Epidermal melanocyte (primary cell): ENCODE measurements at regions not wholly inside any gene's neighbourhood (a gene's known extent, or its start where the extent isn't known, plus 50 kb on each side); places are given as distances from the start of the nearest gene placed in this dataset.
A peak's percentile ranks its signal among the peaks of the same experiment; 100 is the strongest.

Experiments used
- DNase-seq: peaks from one replicate; pipeline ENCODE4 v3.0.0; 2011; ENCODE audit warnings: low spot score; ENCODE audit not compliant: insufficient read length

DNA sequence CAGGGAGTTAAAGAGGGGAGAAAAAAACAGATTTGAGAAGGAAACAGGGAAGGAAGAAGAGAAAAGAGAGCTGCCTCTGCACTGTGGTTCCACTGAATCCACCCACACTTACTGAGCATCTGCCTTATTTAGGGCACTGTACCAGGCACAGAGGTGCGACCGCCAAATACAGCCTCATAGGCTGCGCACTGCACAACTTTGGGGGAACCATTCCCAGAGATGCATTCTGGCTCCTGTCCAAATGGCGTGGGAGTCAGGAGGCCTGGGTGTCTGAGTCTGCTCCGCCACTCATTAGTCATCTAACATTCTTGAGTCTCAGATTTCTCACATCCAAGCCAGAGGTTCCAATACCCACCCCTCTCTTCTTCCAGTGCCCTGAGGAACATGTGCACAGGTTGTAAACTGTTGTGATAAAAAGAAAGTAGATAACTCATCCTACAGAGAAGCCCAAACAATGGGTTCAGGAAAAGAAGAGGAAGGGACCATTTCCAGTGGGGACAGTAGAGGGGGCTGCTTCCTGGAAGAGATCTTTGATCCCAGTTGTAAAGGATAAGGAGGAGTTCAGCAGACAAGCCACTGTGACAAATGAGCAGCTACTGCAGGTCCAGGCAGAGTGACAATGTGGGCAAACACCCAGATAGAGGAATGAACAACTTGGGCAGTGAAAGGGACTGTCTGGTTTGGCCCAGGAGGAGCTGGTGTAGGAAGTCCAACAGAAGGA is 254.6 kb downstream of the UACA start:
- no peak for DNase-seq

DNA sequence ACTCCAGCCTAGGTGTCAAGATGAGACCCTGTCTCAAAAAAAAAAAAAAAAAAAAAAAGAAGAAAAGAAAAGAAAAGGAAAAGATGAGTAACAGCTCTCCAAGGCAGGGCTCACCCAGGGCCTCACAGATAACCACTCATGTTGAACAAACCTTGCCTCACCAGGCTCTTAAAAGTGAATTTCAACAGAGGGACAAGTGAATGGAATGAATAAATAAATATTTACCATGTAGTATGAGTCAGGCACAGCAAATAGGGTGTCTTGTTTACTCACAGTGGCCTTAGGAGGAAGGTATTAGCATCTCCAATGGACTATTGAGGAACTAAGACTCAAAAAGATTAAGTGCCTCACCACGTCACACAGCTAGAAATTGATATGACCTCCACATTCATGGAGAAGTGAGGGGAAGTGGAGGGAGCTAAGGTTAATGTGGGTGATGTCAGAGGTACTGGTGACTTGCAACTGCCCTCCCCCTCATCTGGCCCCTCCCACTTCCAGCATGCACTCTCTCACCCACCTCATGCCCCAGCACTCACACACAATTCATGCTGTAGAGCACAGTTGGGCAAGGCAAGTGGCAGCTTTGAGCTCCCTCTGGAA is 255.5 kb downstream of the UACA start:
- DNase-seq, result no peak

DNA sequence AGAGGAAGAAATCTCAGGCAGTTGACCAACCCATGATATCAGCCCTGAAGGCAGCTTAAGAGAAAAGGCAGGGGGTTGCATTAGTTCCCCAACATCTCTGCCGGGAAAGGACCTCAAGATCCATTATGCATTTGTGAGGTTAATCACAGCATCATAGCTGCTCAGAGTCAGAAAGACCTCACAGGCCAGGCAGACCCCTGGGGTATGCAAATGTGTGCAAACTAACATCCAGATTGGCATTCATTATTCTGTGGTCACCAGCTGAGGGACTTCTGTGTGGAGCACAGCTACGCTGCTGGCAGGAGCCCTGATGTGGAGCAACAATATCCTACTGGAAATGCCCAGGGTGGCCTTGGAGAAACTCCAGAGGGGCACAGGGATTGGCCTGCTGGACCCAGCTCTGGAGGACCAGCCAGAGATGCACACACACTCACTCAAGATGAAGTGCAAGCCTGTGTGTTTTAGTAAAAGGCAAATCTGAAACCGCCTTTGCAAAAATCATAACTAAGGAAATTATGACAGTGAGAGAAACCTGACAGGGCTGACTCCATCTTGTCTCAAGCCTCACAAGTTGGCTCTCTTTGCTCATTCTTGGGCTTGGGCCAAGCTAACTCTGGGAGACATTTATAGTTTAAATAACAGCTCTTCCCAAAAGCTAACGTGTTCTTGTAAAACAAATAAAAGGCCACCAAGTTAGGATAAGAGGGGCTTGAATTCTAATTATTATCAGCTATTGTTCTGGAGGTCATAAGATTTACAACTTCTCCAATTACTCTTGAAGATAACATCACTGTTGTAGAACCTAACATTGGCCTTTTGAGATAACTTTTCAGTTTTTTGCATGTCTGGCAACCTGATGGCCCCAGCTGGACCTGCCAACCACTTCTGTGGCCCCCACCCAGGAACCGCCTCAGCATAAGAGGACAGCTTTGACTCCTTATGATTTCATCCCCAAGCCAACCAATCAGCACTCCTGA is 257.1 kb downstream of the UACA start:
- no peak for DNase-seq

DNA sequence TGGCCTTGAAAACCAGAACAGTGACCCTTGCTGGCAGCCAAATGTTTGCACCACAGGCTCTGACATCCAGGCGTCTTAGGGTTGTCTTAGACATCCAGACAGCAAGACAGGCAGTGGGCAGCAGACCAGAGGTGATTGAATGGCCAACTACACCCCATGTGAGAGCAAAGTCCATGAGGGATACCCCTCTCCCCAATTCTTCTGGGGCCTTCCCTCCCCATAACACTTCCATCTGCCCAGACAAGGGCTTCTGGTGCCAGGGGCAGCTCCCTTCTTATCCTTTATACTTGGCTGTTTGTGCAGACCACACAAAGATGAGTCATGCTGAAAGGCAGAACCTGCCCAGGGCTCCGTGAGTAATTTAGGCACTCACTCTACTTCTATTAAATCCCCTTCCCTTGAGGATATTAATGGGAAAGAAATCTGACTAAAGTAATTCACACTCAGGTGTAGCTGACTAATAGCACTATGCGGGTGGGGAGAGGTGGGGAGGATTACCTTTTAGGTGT is 257.9 kb downstream of the UACA start:
- no peak for DNase-seq

DNA sequence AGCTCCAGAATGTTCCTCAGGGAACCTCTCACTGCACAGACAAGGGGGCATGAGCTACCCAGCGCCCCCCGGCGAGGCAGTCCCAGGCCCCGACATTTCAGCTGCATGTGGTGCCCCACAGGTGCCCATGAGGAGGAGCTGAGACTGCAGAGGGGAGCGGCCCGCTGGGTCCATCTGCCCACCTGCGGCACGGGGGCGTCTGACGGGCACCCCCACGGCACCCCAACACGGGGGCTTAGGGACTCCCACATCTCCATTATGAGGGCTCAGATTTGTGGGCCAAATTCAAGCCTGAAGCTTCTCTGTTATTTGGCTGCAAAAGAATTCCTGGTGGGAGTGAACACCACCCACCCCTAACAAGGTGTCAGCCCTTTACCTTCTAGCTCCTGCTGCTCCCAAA is 258.4 kb downstream of the UACA start:
- DNase-seq, result no peak

DNA sequence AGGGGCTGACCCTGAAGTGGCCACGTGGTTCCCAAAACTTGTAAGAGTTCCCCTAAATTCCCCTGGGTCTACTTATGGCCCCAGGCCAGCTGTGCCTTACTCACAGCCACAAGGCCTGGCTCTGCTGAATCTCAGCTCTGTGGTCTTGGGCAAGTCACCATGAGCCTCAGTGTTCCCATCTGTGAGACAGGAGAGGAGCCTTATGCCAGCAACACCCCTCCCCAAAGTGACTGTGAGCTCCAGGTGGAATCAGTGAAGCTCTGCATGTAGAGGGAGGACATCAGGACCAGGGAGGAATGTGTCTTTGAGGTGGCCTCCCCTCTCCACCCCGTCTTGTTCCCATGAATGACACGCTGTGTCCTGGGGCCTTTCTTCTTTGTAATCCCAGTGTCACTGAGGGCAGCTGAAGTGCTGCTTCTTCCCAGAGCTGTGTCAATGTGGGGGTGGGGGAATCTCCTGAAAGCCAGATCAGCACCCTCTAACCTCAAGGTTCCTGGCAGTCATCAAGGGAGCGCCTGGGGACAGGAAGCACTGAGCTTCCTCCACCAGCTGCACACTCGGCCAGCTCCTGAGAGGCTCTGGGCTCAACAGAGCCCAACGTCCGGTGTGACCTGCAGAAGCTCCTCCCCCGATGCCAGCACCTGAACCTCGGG is 258.9 kb downstream of the UACA start:
- no peak for DNase-seq

DNA sequence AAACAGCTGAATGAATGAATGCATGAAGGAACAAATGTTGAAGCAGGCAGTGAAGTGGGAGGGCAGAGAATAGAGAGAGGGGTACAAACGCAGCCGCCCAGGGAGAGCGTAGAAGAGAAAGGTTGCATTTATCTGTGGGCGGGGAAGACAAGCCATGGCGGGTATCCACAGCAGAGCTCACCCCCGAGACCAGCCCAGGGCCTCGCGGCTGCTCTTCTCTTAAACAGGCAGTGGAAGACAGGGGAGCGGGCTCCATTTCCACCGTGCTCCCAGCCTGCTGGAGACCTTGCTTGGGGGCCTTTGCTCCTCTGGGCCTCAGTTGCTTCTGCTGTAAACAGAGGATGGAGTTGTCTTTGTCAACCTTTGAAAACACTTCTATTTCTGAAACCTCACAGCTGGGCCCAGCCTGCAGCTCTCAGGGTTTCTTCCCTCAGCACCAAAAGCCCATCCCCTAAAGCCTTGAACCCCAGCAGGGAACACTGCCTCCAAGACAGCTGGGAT is 259.5 kb downstream of the UACA start:
- no peak for DNase-seq

DNA sequence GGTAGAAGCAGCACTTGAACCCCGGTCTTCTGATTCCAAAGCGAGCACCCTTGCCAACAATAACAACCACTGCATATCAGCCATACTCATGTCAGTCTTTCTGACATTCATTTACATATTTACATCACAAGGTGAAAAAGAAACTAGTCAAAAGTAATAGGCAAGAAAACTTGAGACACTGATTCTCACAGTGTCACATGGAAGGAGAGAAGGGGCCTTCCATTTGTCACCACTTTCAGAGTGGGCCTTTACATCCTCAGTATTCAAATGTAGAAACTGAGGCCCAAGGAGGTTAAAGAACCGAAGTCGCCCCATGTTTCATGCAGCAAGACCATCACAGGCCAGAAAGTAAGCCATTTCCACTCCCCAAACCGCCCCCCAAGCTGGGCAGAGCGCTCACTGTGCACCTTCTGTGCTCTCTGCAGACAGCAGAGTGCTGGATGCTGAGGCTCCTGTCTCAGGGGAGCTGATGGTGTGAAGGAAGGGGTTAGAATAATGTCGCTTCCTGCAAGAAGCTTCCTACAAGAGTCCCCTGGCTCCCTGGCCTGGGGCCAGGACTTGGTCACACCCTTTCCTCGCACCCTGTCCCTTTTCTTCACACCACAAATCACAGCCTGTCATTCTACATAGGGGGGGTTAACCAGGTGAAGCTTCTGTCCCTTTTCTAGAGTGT is 260.1 kb downstream of the UACA start:
- DNase-seq, result no peak

DNA sequence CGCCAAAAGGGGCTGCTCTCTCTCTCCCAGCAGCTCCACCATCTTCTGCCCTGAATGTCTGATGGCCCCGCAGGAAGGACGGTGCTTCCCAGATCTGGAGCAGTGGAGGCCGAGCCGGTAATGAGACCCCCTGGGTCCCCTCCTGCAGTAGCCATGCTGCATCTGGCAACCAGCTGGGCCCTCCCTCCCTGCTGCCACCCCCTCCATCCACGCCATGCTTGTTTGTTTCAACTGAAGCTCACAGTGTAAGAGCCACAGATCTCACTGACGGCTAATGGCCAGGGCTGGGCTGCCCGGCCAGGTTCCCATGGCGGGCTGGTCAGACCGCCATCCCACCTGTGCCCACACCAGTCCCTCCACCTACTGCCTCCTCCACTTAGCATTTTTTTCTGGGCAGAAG is 260.8 kb downstream of the UACA start:
- no peak for DNase-seq

DNA sequence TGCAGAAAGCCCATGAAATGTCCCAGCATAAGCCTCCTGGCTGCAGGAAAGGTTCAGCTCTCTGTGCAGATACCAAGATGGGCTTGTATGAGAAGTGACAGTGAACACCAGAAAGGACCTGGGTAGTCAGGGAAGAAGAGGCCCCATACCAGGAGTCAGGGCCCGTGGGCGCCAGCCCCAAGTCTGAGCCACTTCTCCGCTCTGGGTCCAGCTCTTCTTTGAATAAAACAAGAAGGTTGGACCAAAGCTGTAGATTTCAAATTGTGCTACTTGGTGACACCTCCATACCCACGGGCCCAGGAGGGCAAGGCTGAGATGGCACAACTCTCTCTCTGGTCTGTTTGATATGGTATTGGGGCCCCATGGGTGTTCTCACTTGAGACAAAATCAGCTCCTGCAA is 261.5 kb downstream of the UACA start:
- no peak for DNase-seq

DNA sequence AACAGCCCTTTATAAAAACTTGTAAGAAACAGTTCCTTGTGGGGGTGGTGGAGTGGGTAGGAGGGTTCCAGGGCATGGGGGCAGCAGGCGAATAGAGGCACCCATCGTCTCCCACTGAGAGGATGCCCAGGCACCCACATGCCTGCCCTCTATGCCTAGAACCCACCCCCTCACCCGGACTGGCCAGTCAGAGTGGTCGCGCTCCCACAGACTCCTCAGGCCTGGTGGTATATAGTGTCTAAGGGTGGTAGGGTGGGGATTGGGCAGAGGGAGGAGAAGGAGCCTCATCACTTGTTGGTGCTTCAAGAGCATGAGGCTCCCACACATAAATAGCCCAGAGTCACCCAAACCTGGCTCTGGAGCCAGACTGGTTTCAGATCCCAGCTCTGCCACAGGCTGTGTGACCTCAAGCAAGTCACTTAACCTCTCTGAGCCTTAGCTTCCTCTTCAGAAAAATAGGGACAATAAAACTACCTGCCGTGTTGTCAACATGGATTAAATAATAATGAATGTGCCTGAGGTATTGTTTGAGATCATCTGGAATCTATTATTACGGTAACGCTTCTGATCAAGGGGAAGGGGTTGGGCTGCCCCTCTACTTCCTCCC is 262.1 kb downstream of the UACA start:
- DNase-seq, result no peak

DNA sequence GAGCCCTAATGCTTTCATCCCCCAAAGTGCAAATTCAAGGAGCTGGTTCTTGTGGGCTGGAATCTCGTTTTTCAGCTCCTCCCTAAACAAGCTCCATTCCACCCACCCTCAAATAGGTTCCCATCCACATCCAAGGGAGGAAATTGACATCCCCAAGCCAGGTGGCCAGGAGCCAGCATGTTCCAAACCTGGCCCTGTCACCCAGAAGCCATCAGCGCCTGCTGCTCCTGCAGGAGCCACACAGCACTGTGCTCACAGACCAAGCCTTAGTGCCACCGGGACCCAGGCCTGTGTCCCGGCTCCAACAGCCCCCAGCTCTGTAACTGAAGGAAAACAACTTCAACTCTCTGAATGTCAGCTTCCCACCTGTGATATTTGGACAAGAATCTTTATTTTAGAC is 263.6 kb downstream of the UACA start:
- DNase-seq, result no peak

DNA sequence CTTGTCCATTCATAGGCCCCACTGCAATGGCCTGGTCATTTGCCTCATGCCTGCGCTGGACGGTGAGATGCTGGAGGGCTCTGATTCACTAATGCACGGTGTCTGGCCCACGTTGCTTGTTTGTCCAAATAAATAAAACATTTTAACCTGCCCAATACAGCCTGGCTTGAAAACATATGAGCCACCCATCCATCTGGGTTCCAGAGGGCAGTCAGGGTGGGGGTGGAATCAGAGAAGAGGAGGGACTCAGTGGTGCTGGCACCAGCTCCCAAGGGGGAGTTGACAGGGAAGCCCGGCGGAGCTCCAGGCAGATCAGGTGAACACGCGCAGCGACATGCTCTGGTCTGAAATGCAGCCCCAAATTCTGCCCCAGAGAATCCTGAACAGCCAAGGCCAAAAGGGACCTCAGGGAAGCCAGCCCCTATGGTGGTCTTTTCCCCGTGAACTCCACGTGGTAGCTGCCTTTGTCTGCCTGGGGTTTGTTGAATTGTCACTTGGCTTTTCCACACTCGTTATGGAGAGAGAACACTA is 265.2 kb downstream of the UACA start:
- no peak for DNase-seq

DNA sequence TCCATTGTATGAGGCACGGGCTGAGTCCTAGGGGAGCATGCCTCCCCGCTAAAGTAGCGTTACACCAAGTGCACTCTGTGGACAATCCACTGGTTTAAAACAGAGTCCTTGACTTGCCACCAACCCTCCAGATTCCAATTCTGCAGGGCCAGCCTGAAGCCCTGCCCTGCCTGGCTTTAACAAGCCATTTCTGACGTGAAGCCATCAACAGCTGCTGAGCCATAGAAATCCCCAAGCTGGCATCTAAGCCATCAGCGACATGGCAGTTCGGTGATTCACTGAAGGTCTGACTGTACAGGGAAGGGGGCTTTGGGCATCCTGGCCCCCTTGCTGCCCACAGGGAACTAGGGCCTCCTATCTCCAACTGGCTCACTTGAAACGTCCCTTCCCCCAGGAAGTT is 265.7 kb downstream of the UACA start:
- no peak for DNase-seq

DNA sequence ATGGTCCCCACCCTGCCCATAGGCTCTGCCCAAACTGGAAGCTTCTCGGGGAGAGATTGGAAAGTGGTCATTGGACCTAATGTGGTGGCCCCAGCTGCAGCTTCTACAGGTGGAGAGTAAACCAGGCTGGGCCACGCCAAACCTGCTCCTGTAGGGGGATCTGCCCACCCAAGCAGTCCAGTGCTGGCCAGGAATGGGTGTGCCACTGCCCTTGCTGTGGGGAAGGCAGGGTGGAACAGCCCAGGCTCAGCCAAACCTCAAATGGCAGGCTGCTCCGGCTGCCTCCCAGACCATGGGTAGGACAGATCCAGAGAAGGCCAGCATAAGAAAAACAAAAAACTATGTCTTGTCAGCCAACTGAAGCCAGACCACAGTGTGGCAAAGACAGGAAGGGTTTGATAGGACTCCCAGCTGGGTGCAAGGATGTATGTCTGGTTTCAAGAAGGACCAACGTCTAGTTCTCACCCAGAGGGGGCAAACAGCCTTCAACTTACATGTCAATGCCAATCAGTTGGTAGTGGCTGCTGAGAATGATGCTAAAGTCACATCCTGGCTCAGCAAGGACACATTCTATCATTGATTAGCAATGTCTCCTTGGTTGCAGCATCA is 267.3 kb downstream of the UACA start:
- no peak for DNase-seq

DNA sequence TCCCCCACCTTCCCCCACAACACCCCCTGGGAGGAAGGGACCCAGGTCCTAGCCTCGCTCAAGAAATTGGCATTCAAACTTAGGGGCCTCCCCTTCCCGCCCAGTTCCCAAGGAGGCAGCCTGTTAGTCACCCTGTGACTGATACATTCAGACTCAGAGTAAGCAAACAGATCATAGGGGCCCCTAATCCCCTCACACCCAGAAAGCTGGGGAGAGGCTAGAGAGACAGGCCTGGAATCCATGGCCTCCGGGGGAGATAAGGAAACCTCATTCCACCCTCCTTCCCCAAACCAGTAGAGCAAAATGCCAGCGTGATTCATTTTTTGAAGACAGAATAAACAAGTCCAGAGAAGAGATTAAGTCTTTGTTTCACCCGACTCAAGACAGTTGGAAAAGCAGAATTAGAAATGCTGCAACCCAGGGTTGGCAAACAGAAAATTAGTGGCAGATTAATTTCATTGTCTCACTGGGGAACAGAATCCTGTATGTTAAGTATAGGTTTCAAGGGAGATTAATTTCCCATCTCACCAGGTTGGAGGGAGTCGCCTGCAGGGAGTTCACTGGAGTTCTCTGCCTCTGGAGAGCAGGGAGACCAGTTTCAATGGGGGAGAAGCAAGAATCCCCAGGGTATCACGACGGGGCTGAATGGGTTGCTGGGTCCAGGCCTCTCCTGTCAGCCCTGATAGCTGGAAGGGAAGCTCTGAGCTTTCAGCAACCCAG is 268.3 kb downstream of the UACA start:
- DNase-seq, result peak; percentile 46

DNA sequence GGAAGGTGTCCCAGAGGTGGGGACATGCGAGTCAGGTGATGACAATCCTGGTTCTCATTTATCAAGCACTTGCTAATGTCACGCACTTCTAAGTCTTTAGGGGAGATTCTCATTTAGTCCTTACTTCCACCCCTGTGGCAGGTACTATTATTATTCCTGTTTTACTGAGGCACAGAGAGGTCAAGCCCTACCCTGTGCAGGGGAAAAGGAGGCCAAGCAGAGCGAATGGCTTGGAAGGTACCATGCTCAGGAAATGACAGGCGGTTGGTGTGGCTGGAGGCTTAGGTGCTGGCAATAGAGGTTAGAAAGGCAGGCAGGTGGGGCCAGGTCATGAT is 268.9 kb downstream of the UACA start:
- no peak for DNase-seq

DNA sequence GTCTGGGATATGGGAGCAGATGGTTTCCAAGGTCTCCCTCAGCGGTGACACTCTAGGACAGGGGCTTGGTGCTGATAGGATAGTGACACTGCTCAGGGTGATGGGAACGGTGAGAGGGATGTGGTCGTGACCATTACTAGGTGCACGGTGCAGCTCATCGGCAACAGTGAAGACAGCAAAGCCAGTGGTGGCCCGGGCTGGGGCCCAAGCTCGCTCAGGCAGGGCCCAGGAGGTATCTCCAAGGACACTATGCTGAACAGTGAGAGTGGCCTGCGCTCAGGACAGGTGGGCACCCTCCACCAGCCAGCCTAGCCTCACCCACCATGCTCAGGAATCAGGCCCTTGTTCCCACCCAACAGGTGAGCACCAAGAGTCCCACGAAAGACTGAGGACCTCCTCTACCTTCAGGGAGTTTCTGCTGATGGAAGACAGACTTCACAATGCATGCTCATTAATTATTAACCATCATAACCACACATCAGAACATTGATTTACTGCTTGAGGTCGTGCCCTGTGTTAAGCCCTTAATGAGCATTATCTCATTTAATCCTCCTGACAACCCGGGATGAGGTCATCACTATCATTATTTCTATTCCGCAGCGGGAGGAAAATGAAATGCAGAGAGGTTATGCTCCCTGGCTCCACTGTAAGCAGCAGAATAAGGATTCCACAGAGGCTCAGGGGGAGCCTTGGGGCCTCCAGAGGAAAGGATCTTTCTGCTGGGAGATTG is 269.4 kb downstream of the UACA start:
- DNase-seq, result no peak
